NCI-H2171 treated with DMSO at 0.1 percent for 48 hours (cell line): ENCODE measurements at regions not wholly inside any gene's neighbourhood (a gene's known extent, or its start where the extent isn't known, plus 50 kb on each side); places are given as distances from the start of the nearest gene placed in this dataset.
A peak's percentile ranks its signal among the peaks of the same experiment; 100 is the strongest.
"Not testable (repeated sequence)": the region's sequence is repeated elsewhere in the genome, so short reads cannot be mapped to it uniquely, and the experiment has no call there.

Experiments used
- DNase-seq: peaks from one replicate; lab custom pipeline; 2025; lab: John Stamatoyannopoulos, UW

DNA sequence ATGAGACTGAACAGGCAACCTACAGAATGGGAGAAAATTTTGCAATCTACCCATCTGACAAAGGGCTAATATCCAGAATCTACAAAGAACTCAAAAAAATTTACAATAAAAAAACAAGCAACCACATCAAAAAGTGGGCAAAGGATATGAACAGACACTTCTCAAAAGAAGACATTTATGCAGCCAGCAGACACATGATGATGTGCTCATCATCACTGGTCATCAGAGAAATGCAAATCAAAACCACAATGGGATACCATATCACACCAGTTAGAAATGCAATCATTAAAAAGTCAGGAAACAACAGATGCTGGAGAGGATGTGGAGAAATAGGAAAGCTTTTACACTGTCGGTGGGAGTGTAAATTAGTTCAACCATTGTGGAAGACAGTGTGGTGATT lies 51.7 kb upstream of the PAXBP1 start:
- DNase-seq: not testable (repeated sequence)

- no peak for DNase-seq
These were observed 53.4 kb upstream of the PAXBP1 start for GRCh38 chr21:32824950-32825349.

DNA sequence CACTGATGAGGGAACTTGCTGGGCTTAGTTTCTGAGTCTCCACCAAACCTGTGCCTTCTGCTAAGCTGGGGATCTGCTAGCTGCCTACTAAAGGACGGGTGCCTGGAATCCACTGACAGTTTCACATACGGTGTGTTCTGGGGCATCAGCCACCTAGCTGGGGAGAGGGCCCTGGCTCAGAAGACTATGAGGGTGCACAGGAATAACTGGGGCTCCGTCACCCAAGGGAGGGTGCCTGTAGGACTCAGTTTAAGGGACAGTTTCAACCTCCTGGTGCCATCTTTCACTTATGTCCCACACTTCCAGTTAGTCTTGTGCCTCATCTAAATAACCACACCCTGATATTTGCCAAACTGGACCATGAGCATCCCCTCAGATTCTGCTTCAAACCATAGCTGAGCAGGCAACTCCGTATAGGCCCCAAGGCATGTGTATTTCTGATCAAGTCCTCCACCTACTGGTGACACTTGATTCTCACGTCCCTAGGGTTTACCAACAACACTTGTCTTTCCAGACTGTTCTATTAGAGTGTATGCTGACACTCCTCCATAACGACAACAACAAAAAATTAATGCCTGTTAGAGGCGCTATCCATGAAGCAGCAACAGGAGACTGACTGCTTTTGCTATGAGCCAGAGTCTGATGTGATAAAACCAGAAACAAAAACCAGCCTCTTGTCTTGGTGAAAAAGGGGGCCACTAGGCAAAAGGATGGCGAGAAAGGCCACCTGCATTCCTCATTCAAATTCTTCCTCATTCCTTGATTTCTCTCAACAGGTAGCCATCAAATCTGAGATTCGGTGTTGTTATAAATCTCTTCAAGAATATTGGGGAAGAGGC lies 55.0 kb upstream of the PAXBP1 start:
- DNase-seq: peak; percentile 66

DNA sequence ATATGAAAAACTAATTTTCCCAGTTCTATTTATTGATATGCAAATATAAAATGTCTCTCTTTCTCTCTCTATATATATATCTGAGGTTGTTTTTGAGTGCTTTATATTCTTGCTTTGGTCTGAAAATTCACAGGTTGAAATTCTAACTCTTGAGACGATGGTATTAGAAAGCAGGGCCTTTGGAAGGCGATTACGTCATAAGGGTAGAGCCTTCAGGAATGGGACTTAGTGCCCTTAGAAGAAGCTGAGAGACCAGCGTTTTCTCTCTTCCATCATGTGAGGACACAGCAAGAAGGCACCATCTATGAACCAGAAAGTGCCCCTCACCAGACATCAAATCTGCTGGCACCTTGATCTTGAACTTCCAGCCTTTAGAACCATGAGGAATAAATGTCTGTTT lies 57.4 kb upstream of the PAXBP1 start:
- DNase-seq: no peak

- DNase-seq: no peak
These were observed 57.9 kb upstream of the PAXBP1 start for GRCh38 chr21:32829504-32829903.

DNA sequence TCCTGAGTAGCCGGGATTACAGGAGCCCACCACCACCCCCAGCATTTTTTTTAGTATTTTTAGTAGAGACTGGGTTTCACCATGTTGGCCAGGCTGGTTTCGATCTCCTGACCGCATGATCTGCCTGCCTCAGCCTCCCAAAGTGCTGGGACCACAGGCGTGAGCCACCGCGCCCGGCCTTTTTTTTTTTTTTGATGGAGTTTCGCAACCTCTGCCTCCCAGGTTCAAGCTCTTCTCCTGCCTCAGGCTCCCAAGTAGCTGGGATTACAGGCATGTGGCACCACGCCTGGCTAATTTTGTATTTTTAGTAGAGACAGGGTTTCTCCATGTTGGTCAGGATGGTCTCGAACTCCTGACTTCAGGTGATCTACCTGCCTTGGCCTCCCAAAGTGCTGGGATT lies 60.2 kb upstream of the PAXBP1 start:
- not testable (repeated sequence) for DNase-seq

GRCh38 chr21:32834211-32834915 lies 62.8 kb upstream of the PAXBP1 start:
- no peak for DNase-seq

DNA sequence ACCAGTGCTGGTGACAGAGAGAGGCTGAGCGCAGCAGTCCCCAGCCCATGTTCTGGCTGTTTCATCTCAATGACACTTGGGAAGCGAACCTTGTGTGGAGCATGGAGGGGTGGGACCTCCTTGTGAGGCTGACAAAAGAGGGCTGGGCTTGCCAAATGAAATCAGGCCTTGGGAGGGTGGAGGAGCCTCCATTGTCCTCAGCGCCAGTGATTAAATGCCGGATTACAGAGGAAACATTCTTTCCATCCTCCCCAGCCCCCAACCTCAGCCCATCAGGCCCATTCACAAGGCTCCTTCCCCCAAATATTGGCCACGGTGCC lies 63.3 kb upstream of the PAXBP1 start:
- no peak for DNase-seq

DNA sequence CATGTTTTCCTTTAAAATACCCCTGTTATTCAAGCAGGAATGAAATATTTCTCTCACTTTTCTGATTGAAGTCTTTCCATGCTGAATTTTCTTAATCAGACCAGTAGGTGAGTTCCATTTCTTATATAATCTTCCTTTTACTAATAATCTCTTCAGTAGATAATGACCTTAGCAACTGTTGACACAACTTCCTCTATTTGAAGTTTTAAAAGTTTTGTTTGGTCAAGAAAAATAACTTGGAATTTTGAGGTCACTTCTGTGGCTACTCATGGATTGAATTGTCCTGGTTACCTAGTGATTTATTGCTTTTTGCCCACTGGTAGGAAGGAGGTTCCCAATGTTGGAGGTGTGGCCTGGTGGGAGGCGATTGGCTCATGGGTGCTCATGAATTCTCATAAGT lies 70.6 kb upstream of the PAXBP1 start:
- no peak for DNase-seq

DNA sequence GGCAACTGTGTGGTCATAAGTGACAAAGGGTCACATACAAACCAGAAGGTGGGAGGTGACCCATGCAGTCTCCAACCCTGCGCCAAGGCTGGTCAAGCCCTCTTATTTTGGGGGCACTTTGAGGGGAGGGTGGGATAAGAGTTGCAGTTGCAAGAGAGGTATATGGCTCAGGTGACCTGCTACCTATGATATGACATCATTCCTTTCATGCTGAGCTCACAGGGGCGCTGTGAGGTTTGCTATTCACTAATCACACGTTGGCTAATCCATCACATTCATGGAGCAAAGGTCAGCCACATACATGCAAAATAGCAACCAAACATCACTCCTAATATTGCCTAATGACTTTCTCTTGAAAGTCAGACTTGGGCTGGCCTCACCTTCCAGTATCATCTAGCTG lies 72.0 kb upstream of the PAXBP1 start:
- DNase-seq: no peak

GRCh38 chr21:32844076-32844475 lies 72.5 kb upstream of the PAXBP1 start:
- no peak for DNase-seq

DNA sequence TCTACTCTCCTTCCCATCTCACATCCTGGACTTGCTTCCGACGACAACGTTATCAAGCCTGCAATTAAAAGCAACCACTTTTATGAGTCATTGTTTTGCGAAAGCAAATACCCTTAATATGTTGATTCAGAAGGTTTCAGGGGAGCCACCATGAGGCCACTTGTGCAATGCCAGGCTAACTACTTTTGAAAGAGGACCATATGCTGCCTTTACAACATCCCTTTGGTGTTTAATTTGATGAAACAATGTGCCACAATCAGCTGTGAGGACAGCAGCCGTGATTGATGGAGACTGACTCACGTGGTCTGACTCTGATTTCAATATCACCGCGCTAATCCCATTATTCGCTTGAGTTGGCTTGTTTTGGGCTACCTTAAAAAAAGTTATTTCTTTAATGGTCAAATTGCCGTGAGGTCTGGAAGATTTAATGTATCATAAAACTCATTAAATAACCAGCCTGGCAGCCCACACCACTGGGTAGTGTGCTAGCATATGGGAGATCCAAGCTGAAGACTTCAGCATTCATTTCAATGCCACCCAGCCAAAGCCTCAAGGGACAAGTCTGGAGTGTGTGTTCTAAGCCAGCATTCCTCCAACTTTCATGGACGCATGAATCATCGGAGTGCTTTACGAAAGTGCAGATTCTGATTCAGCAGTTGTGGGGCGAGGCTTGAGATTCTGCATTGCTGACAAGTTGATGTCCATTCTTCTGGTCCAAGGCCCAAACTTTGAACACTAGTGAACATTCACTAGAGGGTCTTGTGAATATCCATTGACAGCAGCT lies 73.3 kb upstream of the PAXBP1 start:
- DNase-seq: peak; percentile 81

- DNase-seq: no peak
These were observed 87.1 kb upstream of the PAXBP1 start for GRCh38 chr21:32858628-32859027.

- DNase-seq: no peak
These were observed 88.8 kb upstream of the PAXBP1 start for GRCh38 chr21:32860399-32860798.

DNA sequence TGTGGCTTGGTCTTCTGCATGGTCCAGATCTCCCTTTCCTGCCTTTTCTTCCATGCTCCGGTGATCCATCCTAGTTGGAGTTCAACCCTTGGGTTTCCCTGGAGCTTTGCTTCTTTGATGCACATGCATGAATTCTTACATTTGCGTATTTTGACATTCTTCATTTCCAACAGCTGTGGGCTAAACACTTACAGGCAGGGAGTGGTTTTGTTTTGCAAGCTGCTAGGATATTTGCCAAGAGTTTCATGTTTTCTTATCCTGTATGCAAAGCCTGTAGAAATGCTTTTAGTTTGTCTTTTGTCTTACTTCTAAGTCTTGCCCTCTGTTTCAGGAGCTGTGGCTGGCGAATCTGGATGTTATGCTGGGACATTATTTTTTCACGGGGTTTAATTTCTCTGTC lies 90.3 kb upstream of the PAXBP1 start:
- DNase-seq: peak; percentile 14

DNA sequence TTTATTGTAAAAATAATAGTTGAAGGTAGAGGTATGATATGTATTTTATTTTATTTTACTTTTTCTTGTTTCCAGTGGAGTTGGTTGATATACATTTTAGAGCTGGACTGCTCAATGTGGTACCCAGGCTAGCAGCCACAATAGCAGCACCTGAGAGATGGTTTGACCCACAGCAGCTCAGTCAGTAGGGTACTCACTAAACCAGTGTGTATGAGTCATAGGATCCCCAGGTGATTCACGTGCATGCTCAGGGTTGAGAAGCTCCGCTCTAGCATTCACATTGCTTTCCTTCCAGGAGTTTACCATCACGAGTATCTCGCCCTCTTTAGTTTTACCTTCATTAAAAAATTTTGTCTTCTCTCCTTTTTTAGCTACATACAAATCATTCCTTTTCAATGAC lies 96.0 kb upstream of the PAXBP1 start:
- no peak for DNase-seq

DNA sequence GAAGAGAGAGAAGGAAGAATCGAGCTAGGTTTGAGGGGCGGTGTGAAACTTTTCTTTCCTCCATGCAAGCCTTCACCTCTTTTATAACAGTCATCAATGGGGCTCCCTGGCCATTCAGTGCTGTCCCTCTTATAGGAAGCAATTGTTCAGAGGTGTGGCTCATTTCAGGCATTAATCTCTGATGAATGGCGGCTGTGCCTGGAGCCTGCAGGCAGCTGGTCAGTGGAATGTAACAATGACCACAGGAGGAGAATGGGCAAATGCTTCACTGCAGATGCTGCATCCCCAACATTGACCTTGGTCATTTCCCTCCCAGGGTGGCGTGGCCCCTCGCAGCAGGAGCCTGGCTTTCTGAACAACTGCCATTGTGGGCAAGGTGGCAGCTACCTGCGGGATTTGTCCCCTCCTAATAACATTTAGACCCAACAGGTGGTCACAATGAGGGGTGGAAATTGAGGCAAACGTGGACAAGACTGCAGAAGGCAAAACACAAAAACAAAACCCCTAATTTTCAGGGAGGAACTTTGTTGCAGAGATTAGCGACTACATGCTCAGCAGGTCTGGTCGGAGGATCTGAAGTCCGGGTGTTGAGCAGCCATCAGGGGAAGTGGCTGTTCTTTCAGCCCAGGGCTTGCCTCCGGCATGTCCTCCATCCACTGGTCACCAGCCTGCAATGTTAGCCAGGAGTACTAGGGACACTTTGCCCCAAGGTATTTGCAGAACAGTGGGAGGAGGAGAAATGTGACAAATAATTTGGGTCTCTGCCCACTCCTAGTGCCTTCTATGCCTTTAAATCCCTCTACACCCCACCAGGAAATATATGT lies 97.3 kb upstream of the PAXBP1 start:
- DNase-seq: no peak

- DNase-seq: no peak
These were observed 97.9 kb upstream of the PAXBP1 start for GRCh38 chr21:32869459-32869858.

- DNase-seq: no peak
These were observed 104.9 kb upstream of the PAXBP1 start for GRCh38 chr21:32876426-32876825.

DNA sequence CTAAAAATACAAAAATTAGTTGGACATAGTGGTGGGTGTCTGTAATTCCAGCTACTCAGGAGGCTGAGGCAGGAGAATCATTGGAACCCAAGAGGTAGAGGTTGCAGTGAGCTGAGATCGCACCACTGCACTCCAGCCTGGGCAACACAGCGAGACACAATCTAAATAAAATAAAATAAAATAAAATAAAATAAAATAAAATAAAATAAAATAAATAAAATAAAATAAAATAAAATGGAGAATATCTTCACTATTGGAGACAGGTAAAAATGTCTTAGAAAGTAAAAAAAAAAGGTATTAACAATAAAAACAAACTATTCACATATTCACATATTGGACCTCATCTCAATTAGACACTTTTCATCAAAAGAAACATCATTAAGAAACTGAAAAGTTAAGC lies 106.3 kb upstream of the PAXBP1 start:
- not testable (repeated sequence) for DNase-seq

GRCh38 chr21:32878661-32879060 lies 107.1 kb upstream of the PAXBP1 start:
- DNase-seq: no peak

GRCh38 chr21:32881458-32881857 lies 109.9 kb upstream of the PAXBP1 start:
- no peak for DNase-seq
